Testis (tissue), 2 donors: ENCODE measurements at regions not wholly inside any gene's neighbourhood (a gene's known extent, or its start where the extent isn't known, plus 50 kb on each side); places are given as distances from the start of the nearest gene placed in this dataset.

ENCODE experiments used
- DNase-seq: peaks from one replicate; pipeline ENCODE4 v3.0.0-alpha.2; 2019
- H3K27ac ChIP-seq, 2 donors: fragments of 200-600 bp; sonication (generic); one replicate each; pipeline ENCODE4 v1.5.1; 2019
- H3K27me3 ChIP-seq: fragments of 200-600 bp; sonication (generic); one replicate; pipeline ENCODE4 v1.5.1; 2019
- H3K36me3 ChIP-seq: fragments of 200-600 bp; sonication (generic); one replicate; pipeline ENCODE4 v1.5.1; 2017; ENCODE audit warnings: low read depth; ENCODE audit errors: missing control alignments
- H3K4me1 ChIP-seq: fragments of 200-600 bp; sonication (generic); one replicate; pipeline ENCODE4 v1.5.1; 2019
- H3K4me3 ChIP-seq, 2 donors: fragments of 200-600 bp; sonication (generic); one replicate each; pipeline ENCODE4 v1.5.1; 2017 to 2019
- H3K9me3 ChIP-seq: fragments of 200-600 bp; sonication (generic); one replicate; pipeline ENCODE4 v1.5.1; 2017
- CTCF ChIP-seq, 3 experiments: fragments of 450-650 bp in 2 of 3; fragments of 200-600 bp in 1 of 3; sonication (generic) in 1 of 3; IDR thresholded peaks; one replicate each; pipeline ENCODE4 v1.5.1; 2016 to 2019; ENCODE audit warnings: antibody characterized with exemption in 3 of 3, mild to moderate bottlenecking in 2 of 3, moderate library complexity in 1 of 3
- POLR2A ChIP-seq: fragments of 450-650 bp; IDR thresholded peaks from one replicate; pipeline ENCODE4 v1.6.1; 2017; ENCODE audit warnings: antibody characterized with exemption, mild to moderate bottlenecking, moderate library complexity
- WGBS, 2 donors: methylation state at CpG; one replicate each; pipeline ENCODE4 v1.1.5; 2018; 5-methylcytosine and 5-hydroxymethylcytosine counted together
- intact Hi-C: fragments of 100-400 bp; cut with DNase I; formaldehyde crosslinking; loops from one replicate; pipeline ENCODE4 v1.15.1; 2023; ENCODE audit warnings: low total_unique reads

GRCh38 chr11:23021287-23021863, 161.1 kb upstream of the CCDC179 start:
- no peak overlapping the region for H3K27ac ChIP-seq
- no peaks in the 10 kb centered on the region for H3K4me1 ChIP-seq
- WGBS, 2 donors: 33 to 41% methylated on average over 4 of the region's 4 CpGs
- intact Hi-C loops: no loop called here
- peak; percentile 40 for DNase-seq
- H3K4me3 ChIP-seq: no peak overlapping the region
- TF ChIP-seq CTCF (IDR thresholded peaks at IDR 0.05) (peak in 2 of 3 experiments; percentile 2 to 43), POLR2A (no peak)
- no peaks in the 10 kb centered on the region for H3K36me3 ChIP-seq
- H3K27me3 ChIP-seq: no peaks in the 10 kb centered on the region
- no peaks in the 10 kb centered on the region for H3K9me3 ChIP-seq

DNA sequence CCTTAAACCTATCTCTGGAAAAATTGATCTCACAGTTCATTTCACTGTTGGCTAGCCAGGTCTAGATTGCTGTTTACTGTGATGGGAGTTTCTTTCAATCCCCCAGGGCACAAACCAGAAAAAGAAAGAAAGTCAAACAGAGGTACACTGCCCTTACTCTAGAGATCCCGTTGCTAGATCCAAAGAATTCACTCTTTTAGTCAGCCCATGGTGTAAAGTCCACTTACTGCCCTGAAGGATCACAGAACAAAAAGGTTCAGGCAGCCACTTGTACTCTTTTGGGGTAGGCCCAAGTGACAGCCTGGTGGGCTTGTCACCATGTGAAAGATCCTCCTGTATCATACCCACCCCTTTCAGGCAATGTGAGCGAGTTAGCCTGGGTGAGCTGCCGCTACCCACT, 162.6 kb upstream of the CCDC179 start:
- no peak for TF ChIP-seq POLR2A
- Histone ChIP-seq H3K4me3 (no peak overlapping the region), H3K4me1 (no peaks in the 10 kb centered on the region), H3K9me3 (no peaks in the 10 kb centered on the region), H3K36me3 (no peaks in the 10 kb centered on the region), H3K27me3 (no peaks in the 10 kb centered on the region), H3K27ac (no peak overlapping the region)
- WGBS, 2 donors: 97 to 100% methylated on average over 1 to 3 of the region's 3 CpGs
- intact Hi-C loops: no loop called here
- DNase-seq: no peak

GRCh38 chr11:23023319-23023718, 163.0 kb upstream of the CCDC179 start:
- 77 to 92% methylated on average over 2 of the region's 2 CpGs for WGBS, 2 donors
- Histone ChIP-seq H3K4me1 (no peaks in the 10 kb centered on the region), H3K27ac (no peak overlapping the region), H3K27me3 (no peaks in the 10 kb centered on the region), H3K36me3 (no peaks in the 10 kb centered on the region), H3K4me3 (no peak overlapping the region), H3K9me3 (no peaks in the 10 kb centered on the region)
- TF ChIP-seq CTCF (IDR thresholded peaks at IDR 0.05): no peak
- TF ChIP-seq POLR2A: no peak
- intact Hi-C loops: no loop called here
- no peak for DNase-seq

DNA sequence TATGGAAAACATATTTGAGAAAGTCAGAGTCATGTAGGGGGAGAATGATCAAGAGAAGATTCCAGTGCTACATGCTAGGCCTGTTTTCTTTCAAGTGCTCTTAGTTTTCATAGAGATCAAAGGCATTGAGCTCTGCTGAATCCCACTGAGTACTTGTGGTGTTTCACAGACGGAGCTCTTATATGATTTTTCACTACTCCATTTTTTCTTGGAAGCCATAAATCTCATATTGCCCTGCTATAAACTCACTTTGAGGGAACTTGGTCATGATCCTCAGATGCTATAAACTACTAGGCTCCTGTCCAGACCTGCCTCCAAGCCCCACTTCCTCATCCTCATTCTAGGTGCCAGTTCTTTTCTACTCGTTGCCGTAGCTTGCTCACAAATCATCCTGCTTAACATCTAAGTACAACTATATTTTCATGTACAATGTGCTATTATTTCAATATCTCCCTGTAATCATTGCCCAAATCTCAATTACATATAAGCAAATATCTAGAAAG, 180.8 kb upstream of the CCDC179 start:
- no peaks in the 10 kb centered on the region for H3K4me1 ChIP-seq
- H3K27ac ChIP-seq: no peak overlapping the region
- H3K36me3 ChIP-seq: no peaks in the 10 kb centered on the region
- no peak overlapping the region for H3K4me3 ChIP-seq
- no peaks in the 10 kb centered on the region for H3K27me3 ChIP-seq
- H3K9me3 ChIP-seq: no peaks in the 10 kb centered on the region
- WGBS, 2 donors: 77 to 82% methylated on average over 3 of the region's 3 CpGs
- DNase-seq: no peak
- TF ChIP-seq POLR2A (no peak), CTCF (IDR thresholded peaks at IDR 0.05) (no peak)
- intact Hi-C loops: no loop called here

GRCh38 chr11:23058656-23059055, 198.4 kb upstream of the CCDC179 start:
- no peaks in the 10 kb centered on the region for H3K9me3 ChIP-seq
- H3K4me1 ChIP-seq: no peaks in the 10 kb centered on the region
- intact Hi-C loops: no loop called here
- DNase-seq: no peak
- H3K36me3 ChIP-seq: no peaks in the 10 kb centered on the region
- TF ChIP-seq CTCF (IDR thresholded peaks at IDR 0.05): no peak
- TF ChIP-seq POLR2A: no peak
- no peak overlapping the region for H3K4me3 ChIP-seq
- no peaks in the 10 kb centered on the region for H3K27me3 ChIP-seq
- H3K27ac ChIP-seq: no peak overlapping the region
